Adrenal gland (tissue), 5 donors: ENCODE measurements at regions not wholly inside any gene's neighbourhood (a gene's known extent, or its start where the extent isn't known, plus 50 kb on each side); places are given as distances from the start of the nearest gene placed in this dataset.

Experiments
- POLR2A ChIP-seq, 2 donors: fragments of 450-650 bp; IDR thresholded peaks; one replicate each; pipeline ENCODE4 v1.6.1; 2017; ENCODE audit warnings: antibody characterized with exemption in 2 of 2, mild to moderate bottlenecking in 2 of 2, moderate library complexity in 1 of 2
- TF ChIP-seq, protein P1 (sequence below), 6 experiments: fragments of 450-650 bp in 4 of 6; fragments of 200-600 bp in 2 of 6; sonication (generic) in 1 of 6; IDR thresholded peaks; 1 replicate in 5 of 6; 2 replicates in 1 of 6; pipeline versions ENCODE4 v1.5.1 to v1.8.0; 2016 to 2021; ENCODE audit warnings: antibody characterized with exemption in 6 of 6, mild to moderate bottlenecking in 2 of 6, moderate library complexity in 1 of 6
- donor health status: DM: no; HTN: no; CAD: no.

DNA sequence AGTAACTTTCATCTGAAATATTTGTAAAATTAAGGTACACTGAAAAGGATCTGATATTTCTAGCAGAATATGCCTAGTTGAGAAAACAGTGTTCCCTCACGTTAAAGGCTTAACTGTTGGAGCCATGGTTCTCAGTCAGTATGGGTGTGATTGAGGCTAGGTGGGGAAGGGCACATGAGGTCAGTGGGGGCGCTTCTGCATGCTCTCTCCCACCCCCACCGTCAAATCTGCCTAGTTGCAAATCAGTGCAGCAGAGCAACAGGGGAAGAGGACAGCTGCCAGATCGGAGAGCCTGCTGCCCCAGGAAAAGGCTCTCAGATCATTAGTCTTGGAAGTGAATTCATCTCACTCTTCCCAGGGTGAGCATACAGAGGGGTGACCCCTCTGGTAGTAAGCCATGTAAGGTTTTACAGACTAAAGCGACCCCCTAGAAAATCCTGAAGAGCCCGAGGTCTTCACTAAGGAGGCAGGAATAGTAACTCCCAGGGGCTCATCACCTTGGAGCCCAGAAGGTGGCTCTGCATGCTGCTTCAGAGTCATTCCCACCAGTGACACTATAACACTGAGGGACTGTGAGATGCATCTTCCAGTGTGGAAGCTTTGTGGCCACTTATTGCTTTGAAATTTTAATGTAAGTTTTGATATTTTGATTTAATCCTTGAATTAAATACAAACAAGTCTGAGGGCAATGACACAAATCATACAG is 83.1 kb upstream of the BARHL2 start:
- TF ChIP-seq, protein P1, sequence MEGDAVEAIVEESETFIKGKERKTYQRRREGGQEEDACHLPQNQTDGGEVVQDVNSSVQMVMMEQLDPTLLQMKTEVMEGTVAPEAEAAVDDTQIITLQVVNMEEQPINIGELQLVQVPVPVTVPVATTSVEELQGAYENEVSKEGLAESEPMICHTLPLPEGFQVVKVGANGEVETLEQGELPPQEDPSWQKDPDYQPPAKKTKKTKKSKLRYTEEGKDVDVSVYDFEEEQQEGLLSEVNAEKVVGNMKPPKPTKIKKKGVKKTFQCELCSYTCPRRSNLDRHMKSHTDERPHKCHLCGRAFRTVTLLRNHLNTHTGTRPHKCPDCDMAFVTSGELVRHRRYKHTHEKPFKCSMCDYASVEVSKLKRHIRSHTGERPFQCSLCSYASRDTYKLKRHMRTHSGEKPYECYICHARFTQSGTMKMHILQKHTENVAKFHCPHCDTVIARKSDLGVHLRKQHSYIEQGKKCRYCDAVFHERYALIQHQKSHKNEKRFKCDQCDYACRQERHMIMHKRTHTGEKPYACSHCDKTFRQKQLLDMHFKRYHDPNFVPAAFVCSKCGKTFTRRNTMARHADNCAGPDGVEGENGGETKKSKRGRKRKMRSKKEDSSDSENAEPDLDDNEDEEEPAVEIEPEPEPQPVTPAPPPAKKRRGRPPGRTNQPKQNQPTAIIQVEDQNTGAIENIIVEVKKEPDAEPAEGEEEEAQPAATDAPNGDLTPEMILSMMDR (IDR thresholded peaks at IDR 0.05), result no peak
- TF ChIP-seq POLR2A (IDR thresholded peaks at IDR 0.05), result no peak
